ENCODE measurements at regions not wholly inside any gene's neighbourhood (a gene's known extent, or its start where the extent isn't known, plus 50 kb on each side); places are given as distances from the start of the nearest gene placed in this dataset.

DNA sequence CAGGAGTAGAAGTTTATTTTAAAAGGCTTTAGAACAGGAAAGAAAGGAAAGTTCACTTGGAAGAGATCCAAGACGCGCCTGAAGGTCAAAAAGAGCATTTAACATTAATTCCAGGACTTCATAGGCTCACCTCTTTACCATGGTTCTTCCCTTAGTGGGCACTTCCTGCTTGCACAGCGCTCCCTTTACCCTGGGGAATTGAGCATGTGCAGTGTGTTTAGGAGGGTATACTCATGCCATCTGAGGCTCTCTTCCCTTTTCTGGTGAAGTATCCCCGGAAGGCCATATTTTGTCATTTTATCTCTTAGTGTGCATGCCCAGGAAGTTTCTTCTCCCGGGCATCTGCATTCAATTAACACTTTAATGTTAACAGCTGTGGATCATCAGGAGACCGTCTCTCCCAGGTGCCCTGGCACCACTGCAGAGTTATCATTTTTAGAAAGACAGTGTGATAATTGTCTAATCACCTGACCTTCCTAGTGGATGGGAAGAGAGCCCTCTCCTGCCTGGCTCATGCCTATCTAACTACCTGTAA, 66.1 kb upstream of the ABCC4 start:
- Histone ChIP-seq H3K4me3 (ENCODE audit: low read length) (no peak overlapping the region), H3K27me3 (ENCODE audit: control insufficient read depth, insufficient read depth, low read length) (no peaks in the 10 kb centered on the region), H3K4me1 (ENCODE audit: control insufficient read depth, insufficient read depth, low read length) (no peaks in the 10 kb centered on the region), H3K36me3 (ENCODE audit: control insufficient read depth, insufficient read depth, low read length) (no peaks in the 10 kb centered on the region), H3K9me3 (replicated peaks; ENCODE audit: control insufficient read depth, low read depth, low read length) (peaks cover 2% of the 10 kb centered on the region), H3K27ac (ENCODE audit: low read length) (no peak overlapping the region)
- peak; percentile 14 for DNase-seq
- WGBS (ENCODE audit: insufficient coverage), result no CpG with 5 or more reads among the region's 6 CpGs

DNA sequence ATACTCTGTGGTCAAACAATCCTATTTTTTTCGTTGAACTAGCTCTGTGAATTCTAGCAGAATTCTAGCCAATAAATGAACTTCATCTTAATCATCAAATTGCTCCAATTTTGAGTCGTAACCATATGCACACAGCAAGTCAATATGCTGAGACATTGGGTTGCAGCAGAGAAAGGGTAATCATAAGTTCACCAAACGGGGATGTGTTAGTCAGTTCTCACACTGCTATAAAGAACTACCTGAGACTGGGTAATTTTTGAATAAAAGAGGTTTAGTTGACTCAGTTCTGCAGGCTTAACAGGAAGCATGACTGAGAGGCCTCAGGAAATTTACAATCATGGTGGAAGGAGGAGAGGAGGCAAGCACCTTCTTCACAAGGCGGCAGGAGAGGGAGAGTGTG, 67.7 kb upstream of the ABCC4 start:
- Histone ChIP-seq H3K4me3 (ENCODE audit: low read length) (no peak overlapping the region), H3K9me3 (replicated peaks; ENCODE audit: control insufficient read depth, low read depth, low read length) (no peaks in the 10 kb centered on the region), H3K4me1 (ENCODE audit: control insufficient read depth, insufficient read depth, low read length) (no peaks in the 10 kb centered on the region), H3K36me3 (ENCODE audit: control insufficient read depth, insufficient read depth, low read length) (no peaks in the 10 kb centered on the region), H3K27ac (ENCODE audit: low read length) (no peak overlapping the region), H3K27me3 (ENCODE audit: control insufficient read depth, insufficient read depth, low read length) (no peaks in the 10 kb centered on the region)
- DNase-seq, result no peak
- 100% methylated on average over 1 of the region's 4 CpGs for WGBS (ENCODE audit: insufficient coverage)

DNA sequence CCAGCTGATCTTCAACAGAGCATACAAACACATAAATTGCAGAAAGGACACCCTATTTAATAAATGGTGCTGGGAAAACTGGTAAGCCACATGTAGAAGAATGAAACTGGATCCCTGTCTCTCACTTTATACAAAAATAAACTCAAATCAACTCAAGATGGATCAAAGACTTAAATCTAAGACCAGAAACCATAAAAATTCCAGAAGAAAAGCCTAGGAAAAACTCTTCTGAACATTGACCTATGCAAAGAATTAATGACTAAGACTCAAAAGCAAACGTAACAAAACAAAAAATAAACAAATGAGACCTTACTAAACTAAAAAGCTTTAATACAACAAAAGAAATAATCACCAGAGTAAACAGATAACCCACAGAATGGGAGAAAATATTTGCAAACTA, 74.5 kb upstream of the ABCC4 start:
- Histone ChIP-seq H3K4me3 (ENCODE audit: low read length) (no peak overlapping the region), H3K4me1 (ENCODE audit: control insufficient read depth, insufficient read depth, low read length) (peaks cover 6% of the 10 kb centered on the region), H3K27ac (ENCODE audit: low read length) (no peak overlapping the region), H3K27me3 (ENCODE audit: control insufficient read depth, insufficient read depth, low read length) (no peaks in the 10 kb centered on the region), H3K36me3 (ENCODE audit: control insufficient read depth, insufficient read depth, low read length) (no peaks in the 10 kb centered on the region), H3K9me3 (replicated peaks; ENCODE audit: control insufficient read depth, low read depth, low read length) (peaks cover 2% of the 10 kb centered on the region)
- no peak for DNase-seq
- WGBS (ENCODE audit: insufficient coverage), result no CpG with 5 or more reads among the region's 1 CpG

DNA sequence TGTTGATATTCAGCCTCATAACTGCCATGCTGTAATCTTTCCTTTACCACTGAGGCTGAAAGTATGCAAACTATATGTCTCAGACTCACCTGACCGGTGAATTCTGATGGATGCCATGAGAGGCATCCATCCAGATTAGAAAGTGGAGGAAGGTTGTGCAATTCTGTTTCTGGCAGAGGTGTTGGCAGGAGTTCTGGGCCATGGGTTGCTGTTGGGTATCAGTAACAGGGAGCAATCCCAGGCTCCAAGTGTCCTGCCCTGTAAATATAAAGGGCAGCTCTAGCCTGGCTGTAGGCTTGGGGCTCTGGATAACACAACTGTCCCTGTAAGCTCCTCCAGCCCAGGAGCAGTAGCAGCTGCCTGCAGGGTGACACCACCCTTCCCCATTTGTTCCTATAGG, 77.4 kb upstream of the ABCC4 start:
- WGBS (ENCODE audit: insufficient coverage), result 100% methylated on average over 1 of the region's 1 CpG
- Histone ChIP-seq H3K4me1 (ENCODE audit: control insufficient read depth, insufficient read depth, low read length) (peaks cover 8% of the 10 kb centered on the region), H3K36me3 (ENCODE audit: control insufficient read depth, insufficient read depth, low read length) (no peaks in the 10 kb centered on the region), H3K27ac (ENCODE audit: low read length) (no peak overlapping the region), H3K4me3 (ENCODE audit: low read length) (no peak overlapping the region), H3K9me3 (replicated peaks; ENCODE audit: control insufficient read depth, low read depth, low read length) (peaks cover 2% of the 10 kb centered on the region), H3K27me3 (ENCODE audit: control insufficient read depth, insufficient read depth, low read length) (no peaks in the 10 kb centered on the region)
- no peak for DNase-seq

DNA sequence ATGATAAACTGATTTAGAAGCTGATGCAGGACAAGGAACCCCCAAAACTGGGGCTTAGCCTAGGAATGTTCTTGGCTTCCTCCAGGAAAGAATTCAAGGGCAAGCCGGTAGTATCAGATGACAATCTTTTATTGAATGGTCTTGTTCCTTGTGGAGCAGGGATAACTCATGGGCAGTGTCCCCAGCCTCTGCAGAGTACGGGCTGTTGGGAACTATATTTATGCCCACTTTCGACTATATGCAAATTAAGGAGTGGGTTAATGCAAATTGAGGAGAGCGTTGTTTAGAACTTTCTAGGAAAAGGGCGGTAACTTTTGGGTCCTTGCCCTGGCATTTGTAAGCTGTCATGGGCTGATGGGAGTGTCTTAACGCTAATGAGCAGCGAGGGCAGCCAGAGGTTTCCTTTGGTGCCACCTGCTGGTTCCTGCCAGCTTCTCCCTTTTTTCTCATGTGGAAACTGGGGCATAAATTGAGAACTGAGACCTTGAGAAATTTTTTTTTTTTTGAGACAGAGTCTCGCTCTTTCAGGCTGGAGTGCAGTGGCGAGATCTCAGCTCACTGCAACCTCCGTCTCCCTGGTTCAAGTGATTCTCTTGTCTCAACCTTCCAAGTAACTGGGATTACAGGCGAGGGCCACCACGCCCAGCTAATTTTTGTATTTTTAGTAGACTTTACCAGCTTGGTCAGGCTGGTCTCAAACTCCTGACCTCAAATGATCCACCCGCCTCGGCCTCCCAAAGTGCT, 79.4 kb upstream of the ABCC4 start:
- H3K36me3 ChIP-seq (ENCODE audit: control insufficient read depth, insufficient read depth, low read length), result no peaks in the 10 kb centered on the region
- peaks cover 8% of the 10 kb centered on the region for H3K4me1 ChIP-seq (ENCODE audit: control insufficient read depth, insufficient read depth, low read length)
- peak; percentile 85 for DNase-seq
- 9% methylated on average over 7 of the region's 14 CpGs for WGBS (ENCODE audit: insufficient coverage)
- H3K9me3 ChIP-seq (replicated peaks; ENCODE audit: control insufficient read depth, low read depth, low read length), result peaks cover under 1% of the 10 kb centered on the region
- H3K27me3 ChIP-seq (ENCODE audit: control insufficient read depth, insufficient read depth, low read length), result no peaks in the 10 kb centered on the region
- no peak overlapping the region for H3K4me3 ChIP-seq (ENCODE audit: low read length)
- no peak overlapping the region for H3K27ac ChIP-seq (ENCODE audit: low read length)

DNA sequence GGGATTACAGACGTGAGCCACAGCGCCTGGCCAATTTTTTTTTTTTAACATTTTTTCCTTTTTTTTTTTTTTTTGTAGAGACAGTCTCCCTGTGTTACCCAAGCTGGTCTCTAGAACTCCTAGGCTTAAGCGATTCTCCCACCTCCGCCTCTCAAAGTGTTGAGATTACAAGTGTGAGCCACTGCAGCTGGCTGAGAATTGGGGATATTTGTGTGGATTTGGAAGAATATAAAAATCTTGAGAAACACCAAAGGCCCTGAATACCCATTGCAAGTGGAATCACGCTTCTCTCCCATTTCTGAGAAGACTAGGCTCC, 79.9 kb upstream of the ABCC4 start:
- DNase-seq, result no peak
- no peaks in the 10 kb centered on the region for H3K36me3 ChIP-seq (ENCODE audit: control insufficient read depth, insufficient read depth, low read length)
- H3K4me3 ChIP-seq (ENCODE audit: low read length), result no peak overlapping the region
- no peaks in the 10 kb centered on the region for H3K27me3 ChIP-seq (ENCODE audit: control insufficient read depth, insufficient read depth, low read length)
- peaks cover 8% of the 10 kb centered on the region for H3K4me1 ChIP-seq (ENCODE audit: control insufficient read depth, insufficient read depth, low read length)
- 8% methylated on average over 2 of the region's 5 CpGs for WGBS (ENCODE audit: insufficient coverage)
- no peaks in the 10 kb centered on the region for H3K9me3 ChIP-seq (replicated peaks; ENCODE audit: control insufficient read depth, low read depth, low read length)
- no peak overlapping the region for H3K27ac ChIP-seq (ENCODE audit: low read length)

DNA sequence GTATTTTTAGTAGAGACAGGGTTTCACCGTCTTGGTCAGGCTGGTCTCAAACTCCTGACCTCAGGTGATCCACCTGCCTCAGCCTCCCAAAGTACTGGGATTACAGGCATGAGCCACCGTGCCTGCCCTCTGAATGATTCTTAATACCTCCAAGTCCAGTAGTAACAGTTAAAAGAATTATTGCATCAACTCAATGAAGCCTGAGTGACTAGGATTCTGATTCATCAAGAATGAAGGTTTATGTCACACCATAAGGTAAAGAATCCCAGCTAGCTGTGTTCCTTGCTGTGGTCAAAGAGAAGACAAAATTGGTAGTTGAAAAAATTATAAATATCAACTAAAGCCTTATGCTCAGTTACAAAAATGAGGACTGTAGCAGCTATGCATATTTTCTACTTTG, 81.2 kb upstream of the ABCC4 start:
- Histone ChIP-seq H3K4me3 (ENCODE audit: low read length) (no peak overlapping the region), H3K9me3 (replicated peaks; ENCODE audit: control insufficient read depth, low read depth, low read length) (no peaks in the 10 kb centered on the region), H3K4me1 (ENCODE audit: control insufficient read depth, insufficient read depth, low read length) (peaks cover 8% of the 10 kb centered on the region), H3K27ac (ENCODE audit: low read length) (no peak overlapping the region), H3K36me3 (ENCODE audit: control insufficient read depth, insufficient read depth, low read length) (no peaks in the 10 kb centered on the region), H3K27me3 (ENCODE audit: control insufficient read depth, insufficient read depth, low read length) (no peaks in the 10 kb centered on the region)
- WGBS (ENCODE audit: insufficient coverage), result 57% methylated on average over 1 of the region's 2 CpGs
- no peak for DNase-seq

DNA sequence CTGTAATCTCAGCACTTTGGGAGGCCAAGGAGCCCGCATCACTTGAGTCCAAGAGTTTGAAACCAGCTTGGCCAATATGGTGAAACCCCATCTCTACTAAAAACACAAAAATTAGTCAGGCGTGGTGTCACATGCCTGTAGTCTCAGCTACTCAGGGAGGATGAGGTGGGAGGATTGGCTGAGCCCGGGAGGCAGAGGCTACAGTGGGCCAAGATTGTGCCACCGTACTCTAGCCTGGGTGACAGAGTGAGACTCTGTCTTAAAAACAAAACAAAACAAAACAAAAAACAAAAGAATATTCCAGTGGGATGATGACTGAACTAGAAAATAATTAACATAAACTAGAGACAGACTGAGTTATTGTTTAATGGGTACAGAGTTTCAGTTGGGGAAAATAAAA, 81.7 kb upstream of the ABCC4 start:
- H3K4me1 ChIP-seq (ENCODE audit: control insufficient read depth, insufficient read depth, low read length), result peaks cover 8% of the 10 kb centered on the region
- H3K9me3 ChIP-seq (replicated peaks; ENCODE audit: control insufficient read depth, low read depth, low read length), result no peaks in the 10 kb centered on the region
- WGBS (ENCODE audit: insufficient coverage), result 83% methylated on average over 1 of the region's 4 CpGs

DNA sequence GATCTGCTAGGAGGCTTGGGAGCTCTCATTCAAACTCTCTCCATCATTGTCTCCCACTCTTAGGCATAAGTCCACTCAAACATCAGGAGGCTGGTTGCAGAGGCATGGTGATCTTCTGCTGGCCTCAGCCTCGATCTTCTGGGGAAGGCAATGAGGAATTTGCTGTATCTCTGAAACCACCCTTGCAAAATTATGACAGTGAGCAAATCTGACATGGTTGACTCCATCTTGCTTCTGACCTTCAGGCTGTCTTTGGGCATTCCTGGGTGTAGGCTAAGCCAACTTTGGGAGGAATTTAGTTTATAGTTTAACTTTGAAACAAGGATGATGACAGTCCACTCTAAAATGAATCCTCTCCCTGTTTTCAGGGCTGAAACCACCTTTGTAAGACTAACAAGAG, 84.1 kb upstream of the ABCC4 start:
- WGBS (ENCODE audit: insufficient coverage), result 50% methylated on average over 1 of the region's 1 CpG
- Histone ChIP-seq H3K36me3 (ENCODE audit: control insufficient read depth, insufficient read depth, low read length) (no peaks in the 10 kb centered on the region), H3K27ac (ENCODE audit: low read length) (no peak overlapping the region), H3K9me3 (replicated peaks; ENCODE audit: control insufficient read depth, low read depth, low read length) (no peaks in the 10 kb centered on the region), H3K27me3 (ENCODE audit: control insufficient read depth, insufficient read depth, low read length) (no peaks in the 10 kb centered on the region), H3K4me1 (ENCODE audit: control insufficient read depth, insufficient read depth, low read length) (peaks cover 6% of the 10 kb centered on the region), H3K4me3 (ENCODE audit: low read length) (no peak overlapping the region)
- no peak for DNase-seq

More for the DNA sequence above, 81.7 kb upstream of the ABCC4 start:
- DNase-seq, result no peak
- no peak overlapping the region for H3K4me3 ChIP-seq (ENCODE audit: low read length)
- no peak overlapping the region for H3K27ac ChIP-seq (ENCODE audit: low read length)
- no peaks in the 10 kb centered on the region for H3K36me3 ChIP-seq (ENCODE audit: control insufficient read depth, insufficient read depth, low read length)
- no peaks in the 10 kb centered on the region for H3K27me3 ChIP-seq (ENCODE audit: control insufficient read depth, insufficient read depth, low read length)

DNA sequence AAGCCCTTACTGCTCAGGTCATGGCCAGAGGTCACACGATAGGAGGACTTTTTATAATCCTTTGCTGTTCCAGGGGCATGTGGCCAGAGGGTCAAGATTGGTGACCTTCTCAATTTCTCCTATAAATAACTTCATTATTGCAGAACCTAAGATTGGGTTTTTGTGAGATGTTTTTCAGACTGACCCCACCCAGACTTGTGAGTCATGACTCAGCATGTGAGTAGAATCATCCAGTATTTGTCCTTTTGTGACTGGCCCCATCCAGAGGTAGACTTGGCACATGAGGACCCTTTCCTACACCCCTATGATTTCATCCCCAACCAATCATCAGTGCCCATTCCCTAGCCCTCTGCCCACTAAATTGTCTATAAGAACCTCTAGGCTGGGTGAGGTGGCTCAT, 84.5 kb upstream of the ABCC4 start:
- no peak for DNase-seq
- Histone ChIP-seq H3K4me1 (ENCODE audit: control insufficient read depth, insufficient read depth, low read length) (peaks cover 1% of the 10 kb centered on the region), H3K4me3 (ENCODE audit: low read length) (no peak overlapping the region), H3K9me3 (replicated peaks; ENCODE audit: control insufficient read depth, low read depth, low read length) (no peaks in the 10 kb centered on the region), H3K36me3 (ENCODE audit: control insufficient read depth, insufficient read depth, low read length) (no peaks in the 10 kb centered on the region), H3K27me3 (ENCODE audit: control insufficient read depth, insufficient read depth, low read length) (no peaks in the 10 kb centered on the region), H3K27ac (ENCODE audit: low read length) (no peak overlapping the region)
- no CpG with 5 or more reads among the region's 1 CpG for WGBS (ENCODE audit: insufficient coverage)

DNA sequence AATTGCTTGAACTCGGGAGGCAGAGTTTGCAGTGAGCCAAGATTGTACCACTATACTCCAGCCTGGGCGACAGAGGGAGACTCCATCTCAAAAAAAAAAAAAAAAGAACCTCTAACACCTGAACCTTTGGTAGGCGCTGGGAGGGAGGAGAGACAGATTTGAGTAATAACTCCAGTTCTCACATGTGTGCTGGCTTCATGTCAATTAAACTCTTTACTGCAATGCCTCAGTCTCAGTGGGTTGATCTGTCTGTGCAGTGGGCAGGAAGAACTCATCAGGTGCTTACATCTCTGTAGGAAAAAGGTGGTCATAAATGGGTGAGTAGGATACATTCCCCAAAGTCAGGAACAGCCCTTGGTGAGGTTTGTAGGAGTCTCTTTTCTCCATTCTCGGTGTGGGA, 85.1 kb upstream of the ABCC4 start:
- no peaks in the 10 kb centered on the region for H3K36me3 ChIP-seq (ENCODE audit: control insufficient read depth, insufficient read depth, low read length)
- no CpG with 5 or more reads among the region's 4 CpGs for WGBS (ENCODE audit: insufficient coverage)

More for the DNA sequence above, 85.1 kb upstream of the ABCC4 start:
- Histone ChIP-seq H3K27me3 (ENCODE audit: control insufficient read depth, insufficient read depth, low read length) (no peaks in the 10 kb centered on the region), H3K27ac (ENCODE audit: low read length) (no peak overlapping the region), H3K4me3 (ENCODE audit: low read length) (no peak overlapping the region), H3K9me3 (replicated peaks; ENCODE audit: control insufficient read depth, low read depth, low read length) (no peaks in the 10 kb centered on the region), H3K4me1 (ENCODE audit: control insufficient read depth, insufficient read depth, low read length) (no peaks in the 10 kb centered on the region)
- DNase-seq, result no peak

All from muscle of leg (tissue), 3 donors.